ENCODE measurements at regions not wholly inside any gene's neighbourhood (a gene's known extent, or its start where the extent isn't known, plus 50 kb on each side); places are given as distances from the start of the nearest gene placed in this dataset.

DNA sequence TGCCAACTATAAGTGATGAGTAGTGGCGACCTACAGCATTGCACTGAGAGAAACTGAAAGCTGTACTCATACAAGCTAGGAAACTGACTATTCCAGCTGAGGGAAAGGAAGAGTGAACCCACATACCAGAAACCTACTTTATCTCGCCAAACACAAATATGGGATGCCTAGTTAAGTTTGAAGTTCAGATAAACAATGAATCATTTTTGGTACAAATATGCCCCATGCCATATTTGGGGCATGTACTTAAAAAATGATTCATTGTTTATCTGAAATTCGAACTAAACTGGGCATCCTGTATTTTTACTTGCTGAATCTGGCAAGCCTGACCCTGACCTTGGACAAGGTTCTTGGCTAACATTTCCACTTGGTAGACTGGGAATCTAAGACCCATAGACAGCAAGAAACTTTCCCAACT, 527.8 kb upstream of the PSMD7 start:
- Histone ChIP-seq H3K9me3 (ENCODE audit: insufficient read depth, low read length) (no peaks in the 10 kb centered on the region), H3K36me3 (replicated peaks; ENCODE audit: low read depth, low read length) (no peaks in the 10 kb centered on the region), H4K20me1 (ENCODE audit: insufficient read depth, low read length) (no peaks in the 10 kb centered on the region), H3K4me3 (ENCODE audit: low read length) (no peak overlapping the region), H3K4me1 (ENCODE audit: low read length) (peaks cover 11% of the 10 kb centered on the region), H3K4me2 (ENCODE audit: low read length) (no peak overlapping the region), H3K27ac (ENCODE audit: low read length) (no peak overlapping the region), H3K79me2 (ENCODE audit: low read length) (no peaks in the 10 kb centered on the region), H3K9ac (ENCODE audit: low read length) (no peak overlapping the region), H3K27me3 (ENCODE audit: low read depth, low read length) (no peaks in the 10 kb centered on the region), H2AFZ (ENCODE audit: low read depth, low read length) (no peak overlapping the region)
- no peak for TF ChIP-seq EZH2phosphoT487 (IDR thresholded peaks at IDR 0.05; ENCODE audit: low read depth)
- TF ChIP-seq, protein P1, sequence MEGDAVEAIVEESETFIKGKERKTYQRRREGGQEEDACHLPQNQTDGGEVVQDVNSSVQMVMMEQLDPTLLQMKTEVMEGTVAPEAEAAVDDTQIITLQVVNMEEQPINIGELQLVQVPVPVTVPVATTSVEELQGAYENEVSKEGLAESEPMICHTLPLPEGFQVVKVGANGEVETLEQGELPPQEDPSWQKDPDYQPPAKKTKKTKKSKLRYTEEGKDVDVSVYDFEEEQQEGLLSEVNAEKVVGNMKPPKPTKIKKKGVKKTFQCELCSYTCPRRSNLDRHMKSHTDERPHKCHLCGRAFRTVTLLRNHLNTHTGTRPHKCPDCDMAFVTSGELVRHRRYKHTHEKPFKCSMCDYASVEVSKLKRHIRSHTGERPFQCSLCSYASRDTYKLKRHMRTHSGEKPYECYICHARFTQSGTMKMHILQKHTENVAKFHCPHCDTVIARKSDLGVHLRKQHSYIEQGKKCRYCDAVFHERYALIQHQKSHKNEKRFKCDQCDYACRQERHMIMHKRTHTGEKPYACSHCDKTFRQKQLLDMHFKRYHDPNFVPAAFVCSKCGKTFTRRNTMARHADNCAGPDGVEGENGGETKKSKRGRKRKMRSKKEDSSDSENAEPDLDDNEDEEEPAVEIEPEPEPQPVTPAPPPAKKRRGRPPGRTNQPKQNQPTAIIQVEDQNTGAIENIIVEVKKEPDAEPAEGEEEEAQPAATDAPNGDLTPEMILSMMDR (IDR thresholded peaks at IDR 0.05; ENCODE audit: low read depth, low read length): no peak

DNA sequence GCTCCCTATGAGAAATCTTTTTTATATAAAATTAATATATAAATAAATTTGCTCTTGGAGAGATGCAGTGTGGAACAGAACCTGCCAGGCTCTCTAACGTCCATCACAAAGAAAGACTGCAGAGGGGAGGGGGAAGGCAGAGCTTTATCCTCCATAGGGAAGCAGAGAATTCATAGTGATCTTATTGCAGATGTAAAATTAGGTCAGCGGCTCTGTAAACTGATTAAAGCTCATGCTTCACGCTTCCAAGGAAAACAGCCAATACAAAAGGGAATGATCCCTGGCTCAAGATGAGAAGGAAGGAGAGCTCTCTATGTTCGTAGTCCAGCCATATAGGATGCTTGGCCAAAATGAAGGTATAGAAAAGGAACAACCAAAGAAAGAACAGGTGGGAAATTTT, 532.3 kb upstream of the PSMD7 start:
- Histone ChIP-seq H3K4me2 (ENCODE audit: low read length) (no peak overlapping the region), H3K9me3 (ENCODE audit: insufficient read depth, low read length) (peaks cover 4% of the 10 kb centered on the region; the same call in 1 of the 2 replicates), H2AFZ (ENCODE audit: low read depth, low read length) (no peak overlapping the region), H3K27me3 (ENCODE audit: low read depth, low read length) (no peaks in the 10 kb centered on the region), H3K27ac (ENCODE audit: low read length) (no peak overlapping the region), H3K79me2 (ENCODE audit: low read length) (no peaks in the 10 kb centered on the region), H3K4me1 (ENCODE audit: low read length) (peaks cover 22% of the 10 kb centered on the region), H3K9ac (ENCODE audit: low read length) (no peak overlapping the region), H3K36me3 (replicated peaks; ENCODE audit: low read depth, low read length) (no peaks in the 10 kb centered on the region), H3K4me3 (ENCODE audit: low read length) (no peak overlapping the region), H4K20me1 (ENCODE audit: insufficient read depth, low read length) (no peaks in the 10 kb centered on the region)
- no peak for TF ChIP-seq EZH2phosphoT487 (IDR thresholded peaks at IDR 0.05; ENCODE audit: low read depth)
- TF ChIP-seq, protein P1 (IDR thresholded peaks at IDR 0.05; ENCODE audit: low read depth, low read length): no peak

DNA sequence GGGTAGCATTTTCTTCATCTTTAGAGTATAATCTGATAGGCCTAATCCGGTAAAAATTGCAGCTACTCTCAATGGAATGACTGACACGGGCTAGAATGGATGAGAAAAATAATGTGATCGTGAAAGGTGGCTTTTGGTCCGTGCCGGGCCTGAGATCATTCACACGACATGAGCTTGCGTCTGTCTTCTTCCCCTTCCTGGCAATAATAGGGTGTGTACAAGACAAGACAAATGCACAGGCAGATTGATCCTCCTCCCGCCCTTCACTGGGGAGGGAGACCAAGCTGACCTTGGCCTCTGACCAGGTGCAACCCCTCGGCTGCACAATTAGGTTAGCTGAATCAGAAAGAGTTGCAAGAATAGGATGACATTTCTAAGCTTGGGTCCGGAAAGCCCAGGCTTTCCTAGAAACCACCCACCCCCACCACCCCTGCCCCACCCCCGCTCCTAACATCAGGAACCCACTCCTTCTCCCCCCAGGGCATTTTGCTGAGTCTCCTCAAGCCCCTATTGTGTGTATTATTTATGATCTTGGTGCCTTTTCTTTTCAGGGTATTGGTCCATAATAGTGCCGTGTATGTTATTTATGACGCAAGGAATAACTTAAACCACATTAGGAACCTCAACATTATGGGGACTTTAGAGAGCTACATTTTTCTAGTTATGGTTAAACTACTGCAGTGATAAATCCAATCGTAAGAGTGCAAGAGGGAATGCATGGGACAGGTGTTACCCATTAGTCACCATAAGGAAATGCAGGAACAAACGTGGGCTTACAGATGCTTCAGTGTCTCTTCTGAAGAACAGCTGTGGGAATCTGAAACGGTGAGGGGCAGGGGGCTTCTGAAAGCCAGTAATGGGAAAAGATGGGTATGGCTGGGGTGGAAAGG, 540.1 kb upstream of the PSMD7 start:
- Histone ChIP-seq H3K4me2 (ENCODE audit: low read length) (no peak overlapping the region), H4K20me1 (ENCODE audit: insufficient read depth, low read length) (no peaks in the 10 kb centered on the region), H3K36me3 (replicated peaks; ENCODE audit: low read depth, low read length) (no peaks in the 10 kb centered on the region), H3K4me3 (ENCODE audit: low read length) (no peak overlapping the region), H3K27ac (ENCODE audit: low read length) (no peak overlapping the region), H2AFZ (ENCODE audit: low read depth, low read length) (no peak overlapping the region), H3K4me1 (ENCODE audit: low read length) (peaks cover 11% of the 10 kb centered on the region), H3K9ac (ENCODE audit: low read length) (no peak overlapping the region), H3K9me3 (ENCODE audit: insufficient read depth, low read length) (peaks cover 9% of the 10 kb centered on the region; the same call in 1 of the 2 replicates), H3K79me2 (ENCODE audit: low read length) (no peaks in the 10 kb centered on the region), H3K27me3 (ENCODE audit: low read depth, low read length) (no peaks in the 10 kb centered on the region)
- TF ChIP-seq, protein P1 (IDR thresholded peaks at IDR 0.05; ENCODE audit: low read depth, low read length): no peak
- no peak for TF ChIP-seq EZH2phosphoT487 (IDR thresholded peaks at IDR 0.05; ENCODE audit: low read depth)

DNA sequence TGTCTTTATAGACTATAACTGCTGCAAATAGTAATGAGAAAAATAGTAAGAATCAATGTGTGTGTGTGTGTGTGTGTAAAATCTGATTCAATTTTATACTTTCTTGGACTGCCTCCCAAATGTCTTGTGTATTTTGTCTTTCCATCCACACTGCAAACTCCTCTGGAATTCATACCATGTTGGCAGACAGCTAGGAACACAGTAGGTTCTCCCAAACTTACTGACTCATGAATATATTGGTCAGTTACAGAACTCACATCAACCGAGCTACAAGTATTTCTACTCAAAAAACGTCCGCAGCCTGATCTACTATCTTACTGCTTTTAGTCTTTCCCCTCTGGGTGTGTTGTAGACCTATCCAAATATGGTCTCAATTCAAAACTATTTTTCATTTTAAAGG, 542.7 kb upstream of the PSMD7 start:
- Histone ChIP-seq H3K4me3 (ENCODE audit: low read length) (no peak overlapping the region), H3K4me1 (ENCODE audit: low read length) (no peaks in the 10 kb centered on the region), H3K9me3 (ENCODE audit: insufficient read depth, low read length) (peaks cover 1% of the 10 kb centered on the region; the same call in 1 of the 2 replicates), H2AFZ (ENCODE audit: low read depth, low read length) (no peak overlapping the region), H3K36me3 (replicated peaks; ENCODE audit: low read depth, low read length) (no peaks in the 10 kb centered on the region), H3K4me2 (ENCODE audit: low read length) (no peak overlapping the region), H3K27me3 (ENCODE audit: low read depth, low read length) (no peaks in the 10 kb centered on the region), H4K20me1 (ENCODE audit: insufficient read depth, low read length) (no peaks in the 10 kb centered on the region), H3K27ac (ENCODE audit: low read length) (no peak overlapping the region), H3K79me2 (ENCODE audit: low read length) (no peaks in the 10 kb centered on the region), H3K9ac (ENCODE audit: low read length) (no peak overlapping the region)
- no peak for TF ChIP-seq EZH2phosphoT487 (IDR thresholded peaks at IDR 0.05; ENCODE audit: low read depth)
- TF ChIP-seq, protein P1 (IDR thresholded peaks at IDR 0.05; ENCODE audit: low read depth, low read length): no peak
